Panc1 (cell line): ENCODE measurements at regions not wholly inside any gene's neighbourhood (a gene's known extent, or its start where the extent isn't known, plus 50 kb on each side); places are given as distances from the start of the nearest gene placed in this dataset.

ENCODE experiments used
- CTCF ChIP-seq: fragments of 450-650 bp; IDR thresholded peaks from 2 replicates; pipeline ENCODE4 v1.5.1; 2017; ENCODE audit warnings: mild to moderate bottlenecking
- REST ChIP-seq, 2 experiments: IDR thresholded peaks; 2 replicates each; pipeline ENCODE4 v1.6.1; 2011 to 2012; ENCODE audit warnings: low read depth in 2 of 2, control low read depth in 1 of 2, low read length in 1 of 2, mild to moderate bottlenecking in 1 of 2, moderate library complexity in 1 of 2; ENCODE audit not compliant: insufficient read depth in 1 of 2
- SIN3A ChIP-seq: IDR thresholded peaks from 2 replicates; pipeline ENCODE4 v1.6.1; 2012; ENCODE audit warnings: low read depth, mild to moderate bottlenecking, low read length, moderate library complexity, borderline replicate concordance; ENCODE audit not compliant: insufficient read depth
- TCF7L2 ChIP-seq: IDR thresholded peaks from 2 replicates; pipeline ENCODE4 v1.6.1; 2011; ENCODE audit warnings: mild to moderate bottlenecking, low read depth, low read length, inconsistent platforms

- no peak for TF ChIP-seq CTCF
- TF ChIP-seq TCF7L2 = no peak
- no peak for TF ChIP-seq REST (IDR thresholded peaks at IDR 0.05; ENCODE audit: insufficient read depth in 1 of 2, low read depth in 2 of 2, low read length in 1 of 2)
- no peak for TF ChIP-seq SIN3A
Measured at GRCh38 chr9:107211284-107211923, 71.7 kb upstream of the RAD23B start.
